ENCODE measurements at regions not wholly inside any gene's neighbourhood (a gene's known extent, or its start where the extent isn't known, plus 50 kb on each side); places are given as distances from the start of the nearest gene placed in this dataset.

- Histone ChIP-seq H3K79me2 (no peaks in the 10 kb centered on the region), H3K27me3 (no peaks in the 10 kb centered on the region), H3K36me3 (replicated peaks; ENCODE audit: insufficient read depth, low read depth) (no peaks in the 10 kb centered on the region), H3K4me1 (ENCODE audit: insufficient read depth) (no peaks in the 10 kb centered on the region), H3K4me3 (no peak overlapping the region), H3K9me2 (replicated peaks; ENCODE audit: insufficient read depth) (no peaks in the 10 kb centered on the region), H3K9me3 (ENCODE audit: low read depth) (no peaks in the 10 kb centered on the region), H3K27ac (no peak overlapping the region), H4K20me1 (ENCODE audit: insufficient read depth, poor library complexity, severe bottlenecking) (no peaks in the 10 kb centered on the region), H3K4me2 (no peak overlapping the region), H2AFZ (no peak overlapping the region)
- TF ChIP-seq EZH2phosphoT487 (IDR thresholded peaks at IDR 0.05; ENCODE audit: low read depth, severe bottlenecking, unreplicated experiment) (no peak), CTCF (IDR thresholded peaks at IDR 0.05; ENCODE audit: poor library complexity) (no peak)
- 91% methylated on average over 2 of the region's 2 CpGs for WGBS (ENCODE audit: low lambda C conversion rate, missing lambda C conversion rate)
- no peak for DNase-seq (ENCODE audit: low spot score)
Observed at GRCh38 chr16:59601452-59601851, 867.3 kb upstream of the GOT2 start.

- 81% methylated on average over 7 of the region's 7 CpGs for WGBS (ENCODE audit: low lambda C conversion rate, missing lambda C conversion rate)
- no peak overlapping the region for H2AFZ ChIP-seq
- no peaks in the 10 kb centered on the region for H3K27me3 ChIP-seq
- no peaks in the 10 kb centered on the region for H4K20me1 ChIP-seq (ENCODE audit: insufficient read depth, poor library complexity, severe bottlenecking)
- no peaks in the 10 kb centered on the region for H3K36me3 ChIP-seq (replicated peaks; ENCODE audit: insufficient read depth, low read depth)
- no peak overlapping the region for H3K27ac ChIP-seq
- DNase-seq (ENCODE audit: low spot score), result no peak
- H3K4me1 ChIP-seq (ENCODE audit: insufficient read depth), result no peaks in the 10 kb centered on the region
- H3K9me2 ChIP-seq (replicated peaks; ENCODE audit: insufficient read depth), result no peaks in the 10 kb centered on the region
- no peak overlapping the region for H3K4me2 ChIP-seq
- TF ChIP-seq EZH2 (IDR thresholded peaks at IDR 0.05; ENCODE audit: borderline replicate concordance) (no peak), CTCF (IDR thresholded peaks at IDR 0.05; ENCODE audit: poor library complexity) (no peak), EZH2phosphoT487 (IDR thresholded peaks at IDR 0.05; ENCODE audit: low read depth, severe bottlenecking, unreplicated experiment) (no peak)
- no peaks in the 10 kb centered on the region for H3K9me3 ChIP-seq (ENCODE audit: low read depth)
- H3K79me2 ChIP-seq, result no peaks in the 10 kb centered on the region
- H3K4me3 ChIP-seq, result no peak overlapping the region
Observed at GRCh38 chr16:59597269-59597668, 863.2 kb upstream of the GOT2 start.

- Histone ChIP-seq H3K79me2 (no peaks in the 10 kb centered on the region), H3K9me3 (ENCODE audit: low read depth) (no peaks in the 10 kb centered on the region), H3K4me3 (no peak overlapping the region), H3K9me2 (replicated peaks; ENCODE audit: insufficient read depth) (no peaks in the 10 kb centered on the region), H3K27ac (no peak overlapping the region), H2AFZ (no peak overlapping the region), H3K27me3 (no peaks in the 10 kb centered on the region), H3K36me3 (replicated peaks; ENCODE audit: insufficient read depth, low read depth) (no peaks in the 10 kb centered on the region), H3K4me1 (ENCODE audit: insufficient read depth) (no peaks in the 10 kb centered on the region), H3K4me2 (no peak overlapping the region), H4K20me1 (ENCODE audit: insufficient read depth, poor library complexity, severe bottlenecking) (no peaks in the 10 kb centered on the region)
- 85% methylated on average over 4 of the region's 4 CpGs for WGBS (ENCODE audit: low lambda C conversion rate, missing lambda C conversion rate)
- DNase-seq (ENCODE audit: low spot score), result no peak
- no peak for TF ChIP-seq EZH2phosphoT487 (IDR thresholded peaks at IDR 0.05; ENCODE audit: low read depth, severe bottlenecking, unreplicated experiment)
- no peak for TF ChIP-seq CTCF (IDR thresholded peaks at IDR 0.05; ENCODE audit: poor library complexity)
- no peak for TF ChIP-seq EZH2 (IDR thresholded peaks at IDR 0.05; ENCODE audit: borderline replicate concordance)
Observed at GRCh38 chr16:59596693-59597092, 862.6 kb upstream of the GOT2 start.

- Histone ChIP-seq H3K4me1 (ENCODE audit: insufficient read depth) (no peaks in the 10 kb centered on the region), H2AFZ (no peak overlapping the region), H3K9me3 (ENCODE audit: low read depth) (no peaks in the 10 kb centered on the region), H3K27ac (no peak overlapping the region), H3K4me2 (no peak overlapping the region), H3K79me2 (no peaks in the 10 kb centered on the region), H3K9me2 (replicated peaks; ENCODE audit: insufficient read depth) (no peaks in the 10 kb centered on the region), H4K20me1 (ENCODE audit: insufficient read depth, poor library complexity, severe bottlenecking) (no peaks in the 10 kb centered on the region), H3K36me3 (replicated peaks; ENCODE audit: insufficient read depth, low read depth) (no peaks in the 10 kb centered on the region), H3K27me3 (no peaks in the 10 kb centered on the region), H3K4me3 (no peak overlapping the region)
- TF ChIP-seq CTCF (IDR thresholded peaks at IDR 0.05; ENCODE audit: poor library complexity) (no peak), EZH2 (IDR thresholded peaks at IDR 0.05; ENCODE audit: borderline replicate concordance) (no peak), EZH2phosphoT487 (IDR thresholded peaks at IDR 0.05; ENCODE audit: low read depth, severe bottlenecking, unreplicated experiment) (no peak)
- DNase-seq (ENCODE audit: low spot score), result no peak
- WGBS (ENCODE audit: low lambda C conversion rate, missing lambda C conversion rate), result 65% methylated on average over 2 of the region's 2 CpGs
Observed at GRCh38 chr16:59593194-59593661, 859.1 kb upstream of the GOT2 start.

Data from hepatocyte (in vitro differentiated cells).